HG03558 (cell line): ENCODE measurements at regions not wholly inside any gene's neighbourhood (a gene's known extent, or its start where the extent isn't known, plus 50 kb on each side); places are given as distances from the start of the nearest gene placed in this dataset.
"Not testable (repeated sequence)": the region's sequence is repeated elsewhere in the genome, so short reads cannot be mapped to it uniquely, and the experiment has no call there.

ENCODE experiments used
- ATAC-seq: cut with Tn5 transposase; IDR thresholded peaks from one replicate; pipeline ENCODE4 v1.9.1; 2021; ENCODE audit warnings: moderate number of reproducible peaks; ENCODE audit not compliant: unreplicated experiment; ENCODE audit errors: extremely low read depth

- ATAC-seq: no peak
Measured at GRCh38 chr4:53886090-53886489, 178.3 kb downstream of the CHIC2 start.

GRCh38 chr4:53885668-53886067 is 178.7 kb downstream of the CHIC2 start:
- no peak for ATAC-seq

- ATAC-seq: not testable (repeated sequence)
Measured at GRCh38 chr4:53877096-53877495, 187.3 kb downstream of the CHIC2 start.

- no peak for ATAC-seq
Measured at GRCh38 chr4:53866055-53866454, 198.3 kb downstream of the CHIC2 start.

GRCh38 chr4:53865054-53865453 is 199.4 kb downstream of the CHIC2 start:
- ATAC-seq: no peak

- ATAC-seq: no peak
Measured at GRCh38 chr4:53863736-53864365, 200.6 kb downstream of the CHIC2 start.

GRCh38 chr4:53863158-53863557 is 201.2 kb downstream of the CHIC2 start:
- no peak for ATAC-seq

GRCh38 chr4:53861856-53862610 is 202.4 kb downstream of the CHIC2 start:
- ATAC-seq: no peak

GRCh38 chr4:53859305-53859704 is 205.1 kb downstream of the CHIC2 start:
- no peak for ATAC-seq

- ATAC-seq: no peak
Measured at GRCh38 chr4:53858744-53859143, 205.7 kb downstream of the CHIC2 start.

- no peak for ATAC-seq
Measured at GRCh38 chr4:53855581-53856250, 208.7 kb downstream of the CHIC2 start.

- no peak for ATAC-seq
Measured at GRCh38 chr4:53854991-53855568, 209.3 kb downstream of the CHIC2 start.

GRCh38 chr4:53852343-53852742 is 212.1 kb downstream of the CHIC2 start:
- ATAC-seq: no peak

- no peak for ATAC-seq
Measured at GRCh38 chr4:53847965-53848364, 216.4 kb downstream of the CHIC2 start.

- no peak for ATAC-seq
Measured at GRCh38 chr4:53844551-53844950, 219.9 kb downstream of the CHIC2 start.

- no peak for ATAC-seq
Measured at GRCh38 chr4:53844133-53844532, 220.3 kb downstream of the CHIC2 start.

GRCh38 chr4:53841711-53842110 is 222.7 kb downstream of the CHIC2 start:
- ATAC-seq: no peak

- ATAC-seq: no peak
Measured at GRCh38 chr4:53840643-53841042, 223.8 kb downstream of the CHIC2 start.

- not testable (repeated sequence) for ATAC-seq
Measured at GRCh38 chr4:53833302-53834003, 231.0 kb downstream of the CHIC2 start.

GRCh38 chr4:53832549-53832948 is 231.9 kb downstream of the CHIC2 start:
- no peak for ATAC-seq
